ENCODE measurements at regions not wholly inside any gene's neighbourhood (a gene's known extent, or its start where the extent isn't known, plus 50 kb on each side); places are given as distances from the start of the nearest gene placed in this dataset.

DNA sequence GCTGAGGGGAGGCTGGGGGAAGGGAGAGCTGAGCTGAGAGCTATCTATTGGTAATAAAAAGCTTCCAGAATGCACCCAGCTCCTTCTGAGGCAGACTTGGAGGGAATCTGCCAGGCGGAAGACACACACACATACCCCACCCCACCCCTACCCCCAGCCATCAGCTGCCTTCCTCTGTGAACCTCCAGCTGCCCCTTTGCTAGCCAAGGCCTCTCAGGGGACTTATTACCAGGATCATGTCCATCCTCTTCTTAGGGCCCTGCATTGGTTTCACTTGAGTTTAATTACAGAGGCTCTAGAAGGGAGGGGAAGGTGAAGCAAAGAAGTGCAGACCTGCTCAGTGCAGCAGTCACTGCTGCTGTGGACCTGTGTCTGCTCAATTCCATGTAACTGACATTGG is 156.4 kb downstream of the OMA1 start:
- no peaks in the 10 kb centered on the region for H4K20me1 ChIP-seq (ENCODE audit: insufficient read depth, poor library complexity, severe bottlenecking)
- no peak overlapping the region for H2AFZ ChIP-seq
- H3K36me3 ChIP-seq (replicated peaks; ENCODE audit: insufficient read depth, low read depth) = no peaks in the 10 kb centered on the region
- H3K4me1 ChIP-seq (ENCODE audit: insufficient read depth) = no peaks in the 10 kb centered on the region
- H3K4me2 ChIP-seq = no peak overlapping the region
- no peak overlapping the region for H3K4me3 ChIP-seq
- H3K27me3 ChIP-seq = no peaks in the 10 kb centered on the region
- WGBS (ENCODE audit: low lambda C conversion rate, missing lambda C conversion rate) = 70% methylated on average over 1 of the region's 1 CpG
- H3K9me3 ChIP-seq (ENCODE audit: low read depth) = no peaks in the 10 kb centered on the region
- H3K79me2 ChIP-seq = no peaks in the 10 kb centered on the region
- TF ChIP-seq EZH2 (IDR thresholded peaks at IDR 0.05; ENCODE audit: borderline replicate concordance) = no peak
- TF ChIP-seq, protein P1, sequence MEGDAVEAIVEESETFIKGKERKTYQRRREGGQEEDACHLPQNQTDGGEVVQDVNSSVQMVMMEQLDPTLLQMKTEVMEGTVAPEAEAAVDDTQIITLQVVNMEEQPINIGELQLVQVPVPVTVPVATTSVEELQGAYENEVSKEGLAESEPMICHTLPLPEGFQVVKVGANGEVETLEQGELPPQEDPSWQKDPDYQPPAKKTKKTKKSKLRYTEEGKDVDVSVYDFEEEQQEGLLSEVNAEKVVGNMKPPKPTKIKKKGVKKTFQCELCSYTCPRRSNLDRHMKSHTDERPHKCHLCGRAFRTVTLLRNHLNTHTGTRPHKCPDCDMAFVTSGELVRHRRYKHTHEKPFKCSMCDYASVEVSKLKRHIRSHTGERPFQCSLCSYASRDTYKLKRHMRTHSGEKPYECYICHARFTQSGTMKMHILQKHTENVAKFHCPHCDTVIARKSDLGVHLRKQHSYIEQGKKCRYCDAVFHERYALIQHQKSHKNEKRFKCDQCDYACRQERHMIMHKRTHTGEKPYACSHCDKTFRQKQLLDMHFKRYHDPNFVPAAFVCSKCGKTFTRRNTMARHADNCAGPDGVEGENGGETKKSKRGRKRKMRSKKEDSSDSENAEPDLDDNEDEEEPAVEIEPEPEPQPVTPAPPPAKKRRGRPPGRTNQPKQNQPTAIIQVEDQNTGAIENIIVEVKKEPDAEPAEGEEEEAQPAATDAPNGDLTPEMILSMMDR (IDR thresholded peaks at IDR 0.05; ENCODE audit: poor library complexity) = no peak
- no peak overlapping the region for H3K27ac ChIP-seq
- H3K9me2 ChIP-seq (replicated peaks; ENCODE audit: insufficient read depth) = no peaks in the 10 kb centered on the region
- DNase-seq (ENCODE audit: low spot score) = no peak

GRCh38 chr1:58380345-58380744 is 166.2 kb downstream of the OMA1 start:
- TF ChIP-seq, protein P1 (IDR thresholded peaks at IDR 0.05; ENCODE audit: poor library complexity) = no peak
- no peak for TF ChIP-seq EZH2 (IDR thresholded peaks at IDR 0.05; ENCODE audit: borderline replicate concordance)
- no peak for TF ChIP-seq EZH2phosphoT487 (IDR thresholded peaks at IDR 0.05; ENCODE audit: low read depth, severe bottlenecking, unreplicated experiment)
- Histone ChIP-seq H3K9me3 (ENCODE audit: low read depth) (no peaks in the 10 kb centered on the region), H3K27ac (no peak overlapping the region), H3K4me3 (no peak overlapping the region), H3K4me1 (ENCODE audit: insufficient read depth) (no peaks in the 10 kb centered on the region), H3K9me2 (replicated peaks; ENCODE audit: insufficient read depth) (no peaks in the 10 kb centered on the region), H3K79me2 (no peaks in the 10 kb centered on the region), H3K36me3 (replicated peaks; ENCODE audit: insufficient read depth, low read depth) (no peaks in the 10 kb centered on the region), H3K4me2 (no peak overlapping the region), H2AFZ (no peak overlapping the region), H3K27me3 (no peaks in the 10 kb centered on the region), H4K20me1 (ENCODE audit: insufficient read depth, poor library complexity, severe bottlenecking) (no peaks in the 10 kb centered on the region)
- DNase-seq (ENCODE audit: low spot score) = no peak
- WGBS (ENCODE audit: low lambda C conversion rate, missing lambda C conversion rate) = 91% methylated on average over 2 of the region's 2 CpGs

GRCh38 chr1:58367217-58367616 is 179.3 kb downstream of the OMA1 start:
- Histone ChIP-seq H4K20me1 (ENCODE audit: insufficient read depth, poor library complexity, severe bottlenecking) (no peaks in the 10 kb centered on the region), H3K4me2 (no peak overlapping the region), H3K4me3 (no peak overlapping the region), H3K36me3 (replicated peaks; ENCODE audit: insufficient read depth, low read depth) (no peaks in the 10 kb centered on the region), H2AFZ (no peak overlapping the region), H3K27me3 (no peaks in the 10 kb centered on the region), H3K27ac (no peak overlapping the region), H3K4me1 (ENCODE audit: insufficient read depth) (no peaks in the 10 kb centered on the region), H3K9me3 (ENCODE audit: low read depth) (no peaks in the 10 kb centered on the region), H3K79me2 (no peaks in the 10 kb centered on the region), H3K9me2 (replicated peaks; ENCODE audit: insufficient read depth) (no peaks in the 10 kb centered on the region)
- DNase-seq (ENCODE audit: low spot score) = no peak
- no peak for TF ChIP-seq EZH2phosphoT487 (IDR thresholded peaks at IDR 0.05; ENCODE audit: low read depth, severe bottlenecking, unreplicated experiment)
- TF ChIP-seq, protein P1 (IDR thresholded peaks at IDR 0.05; ENCODE audit: poor library complexity) = no peak
- TF ChIP-seq EZH2 (IDR thresholded peaks at IDR 0.05; ENCODE audit: borderline replicate concordance) = no peak

- H3K4me2 ChIP-seq = no peak overlapping the region
- H3K9me2 ChIP-seq (replicated peaks; ENCODE audit: insufficient read depth) = no peaks in the 10 kb centered on the region
- no peaks in the 10 kb centered on the region for H3K27me3 ChIP-seq
- no peaks in the 10 kb centered on the region for H3K36me3 ChIP-seq (replicated peaks; ENCODE audit: insufficient read depth, low read depth)
- no peaks in the 10 kb centered on the region for H3K9me3 ChIP-seq (ENCODE audit: low read depth)
- no peaks in the 10 kb centered on the region for H3K79me2 ChIP-seq
- TF ChIP-seq, protein P1 (IDR thresholded peaks at IDR 0.05; ENCODE audit: poor library complexity) = no peak
- TF ChIP-seq EZH2phosphoT487 (IDR thresholded peaks at IDR 0.05; ENCODE audit: low read depth, severe bottlenecking, unreplicated experiment) = no peak
- no peak for TF ChIP-seq EZH2 (IDR thresholded peaks at IDR 0.05; ENCODE audit: borderline replicate concordance)
- no peaks in the 10 kb centered on the region for H4K20me1 ChIP-seq (ENCODE audit: insufficient read depth, poor library complexity, severe bottlenecking)
- no peaks in the 10 kb centered on the region for H3K4me1 ChIP-seq (ENCODE audit: insufficient read depth)
- no peak overlapping the region for H2AFZ ChIP-seq
- WGBS (ENCODE audit: low lambda C conversion rate, missing lambda C conversion rate) = 90% methylated on average over 2 of the region's 2 CpGs
- H3K4me3 ChIP-seq = no peak overlapping the region
- H3K27ac ChIP-seq = no peak overlapping the region
- DNase-seq (ENCODE audit: low spot score) = no peak
Observed at GRCh38 chr1:58365328-58365727, 181.2 kb downstream of the OMA1 start.
